Thyroid gland (tissue), 4 donors: ENCODE measurements at regions not wholly inside any gene's neighbourhood (a gene's known extent, or its start where the extent isn't known, plus 50 kb on each side); places are given as distances from the start of the nearest gene placed in this dataset.

Experiments used
- DNase-seq, 2 donors: peaks; one replicate each; pipeline ENCODE4 v3.0.0-alpha.2; 2019
- H3K27ac ChIP-seq, 3 donors: fragments of 200-600 bp; sonication (generic); 1 replicate in 2 of 3; 2 replicates in 1 of 3; pipeline ENCODE4 v1.5.1; 2016 to 2019; ENCODE audit warnings: mild to moderate bottlenecking in 1 of 3, moderate library complexity in 1 of 3
- H3K27me3 ChIP-seq: fragments of 200-600 bp; sonication (generic); one replicate; pipeline ENCODE4 v1.5.1; 2019
- H3K36me3 ChIP-seq, 2 donors: fragments of 200-600 bp; sonication (generic); one replicate each; pipeline ENCODE4 v1.5.1; 2016 to 2019
- H3K4me1 ChIP-seq, 2 donors: fragments of 200-600 bp; sonication (generic); one replicate each; pipeline ENCODE4 v1.5.1; 2017 to 2019
- H3K4me3 ChIP-seq, 3 donors: fragments of 200-600 bp; sonication (generic); replicated peaks in 1 of 3; 1 replicate in 2 of 3; 2 replicates in 1 of 3; pipeline ENCODE4 v1.5.1; 2016; ENCODE audit warnings: mild to moderate bottlenecking in 1 of 3
- H3K9me3 ChIP-seq: fragments of 200-600 bp; sonication (generic); one replicate; pipeline ENCODE4 v1.5.1; 2017
- POLR2A ChIP-seq, 2 donors: fragments of 450-650 bp; IDR thresholded peaks; one replicate each; pipeline ENCODE4 v1.6.1; 2017; ENCODE audit warnings: antibody characterized with exemption in 2 of 2, mild to moderate bottlenecking in 2 of 2, moderate library complexity in 1 of 2
- WGBS, 2 donors: methylation state at CpG; one replicate each; pipeline ENCODE4 v1.1.5; 2017; 5-methylcytosine and 5-hydroxymethylcytosine counted together
- intact Hi-C: fragments of 100-400 bp; cut with DNase I; formaldehyde crosslinking; loops from one replicate; pipeline ENCODE4 v1.15.1; 2023
- TF ChIP-seq, protein P1 (sequence below), 6 experiments: fragments of 200-600 bp in 3 of 6; fragments of 450-650 bp in 3 of 6; sonication (generic) in 3 of 6; IDR thresholded peaks; one replicate each; pipeline ENCODE4 v1.5.1; 2016 to 2019; ENCODE audit warnings: antibody characterized with exemption in 6 of 6, mild to moderate bottlenecking in 2 of 6, inconsistent platforms in 1 of 6, moderate library complexity in 1 of 6

DNA sequence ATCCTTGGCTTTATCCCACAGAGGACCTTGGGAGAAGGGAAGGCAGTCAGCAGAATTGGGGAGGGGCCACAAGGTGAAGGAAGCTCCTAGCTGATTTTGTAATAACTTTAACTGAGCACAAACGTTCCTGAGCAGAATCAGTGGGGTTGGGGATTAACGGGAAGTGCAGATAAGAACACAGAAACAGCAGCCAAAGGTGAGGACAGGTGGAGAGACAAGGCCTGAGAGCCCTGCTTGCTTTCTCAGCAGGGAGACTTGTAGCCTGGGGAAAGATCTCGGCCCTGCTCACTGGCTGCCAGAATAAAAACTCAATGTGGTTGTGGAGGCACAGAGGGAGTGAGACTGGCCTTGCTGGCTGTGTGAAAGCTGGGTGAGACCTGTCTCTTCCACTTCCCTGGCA, 265.2 kb upstream of the FAT3 start:
- intact Hi-C loops, result no loop called here
- H3K27me3 ChIP-seq, result no peaks in the 10 kb centered on the region
- no peak overlapping the region for H3K4me3 ChIP-seq
- H3K27ac ChIP-seq, result no peak overlapping the region
- no peak for TF ChIP-seq POLR2A (IDR thresholded peaks at IDR 0.05)
- TF ChIP-seq, protein P1, sequence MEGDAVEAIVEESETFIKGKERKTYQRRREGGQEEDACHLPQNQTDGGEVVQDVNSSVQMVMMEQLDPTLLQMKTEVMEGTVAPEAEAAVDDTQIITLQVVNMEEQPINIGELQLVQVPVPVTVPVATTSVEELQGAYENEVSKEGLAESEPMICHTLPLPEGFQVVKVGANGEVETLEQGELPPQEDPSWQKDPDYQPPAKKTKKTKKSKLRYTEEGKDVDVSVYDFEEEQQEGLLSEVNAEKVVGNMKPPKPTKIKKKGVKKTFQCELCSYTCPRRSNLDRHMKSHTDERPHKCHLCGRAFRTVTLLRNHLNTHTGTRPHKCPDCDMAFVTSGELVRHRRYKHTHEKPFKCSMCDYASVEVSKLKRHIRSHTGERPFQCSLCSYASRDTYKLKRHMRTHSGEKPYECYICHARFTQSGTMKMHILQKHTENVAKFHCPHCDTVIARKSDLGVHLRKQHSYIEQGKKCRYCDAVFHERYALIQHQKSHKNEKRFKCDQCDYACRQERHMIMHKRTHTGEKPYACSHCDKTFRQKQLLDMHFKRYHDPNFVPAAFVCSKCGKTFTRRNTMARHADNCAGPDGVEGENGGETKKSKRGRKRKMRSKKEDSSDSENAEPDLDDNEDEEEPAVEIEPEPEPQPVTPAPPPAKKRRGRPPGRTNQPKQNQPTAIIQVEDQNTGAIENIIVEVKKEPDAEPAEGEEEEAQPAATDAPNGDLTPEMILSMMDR (IDR thresholded peaks at IDR 0.05), result no peak
- no peaks in the 10 kb centered on the region for H3K36me3 ChIP-seq
- no peaks in the 10 kb centered on the region for H3K9me3 ChIP-seq
- no peaks in the 10 kb centered on the region for H3K4me1 ChIP-seq
- no peak for DNase-seq
- 48 to 58% methylated on average over 3 of the region's 3 CpGs for WGBS, 2 donors

DNA sequence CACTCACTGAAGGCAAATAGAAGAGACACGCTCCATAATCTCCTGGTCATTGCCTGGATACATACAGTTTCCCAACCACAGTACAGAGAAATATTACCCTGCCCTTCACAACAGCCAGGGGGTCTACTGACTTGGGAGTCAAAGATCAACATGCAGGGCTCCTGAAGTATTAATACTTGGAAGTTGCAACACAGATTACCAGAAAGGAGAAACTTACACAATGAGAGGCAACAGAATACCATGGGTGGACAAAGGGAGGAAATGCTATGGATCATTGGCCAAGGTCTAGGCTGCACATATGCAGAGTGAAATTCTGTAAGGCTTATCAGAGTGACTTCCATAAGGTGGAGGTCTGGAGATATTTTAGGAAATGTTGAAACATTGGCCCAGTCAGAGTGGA, 267.9 kb upstream of the FAT3 start:
- DNase-seq, result no peak
- 75 to 85% methylated on average over 1 of the region's 1 CpG for WGBS, 2 donors
- Histone ChIP-seq H3K4me1 (no peaks in the 10 kb centered on the region), H3K9me3 (no peaks in the 10 kb centered on the region), H3K27me3 (no peaks in the 10 kb centered on the region), H3K27ac (no peak overlapping the region), H3K36me3 (no peaks in the 10 kb centered on the region), H3K4me3 (no peak overlapping the region)
- intact Hi-C loops, result no loop called here
- no peak for TF ChIP-seq POLR2A (IDR thresholded peaks at IDR 0.05)
- TF ChIP-seq, protein P1 (IDR thresholded peaks at IDR 0.05), result no peak

DNA sequence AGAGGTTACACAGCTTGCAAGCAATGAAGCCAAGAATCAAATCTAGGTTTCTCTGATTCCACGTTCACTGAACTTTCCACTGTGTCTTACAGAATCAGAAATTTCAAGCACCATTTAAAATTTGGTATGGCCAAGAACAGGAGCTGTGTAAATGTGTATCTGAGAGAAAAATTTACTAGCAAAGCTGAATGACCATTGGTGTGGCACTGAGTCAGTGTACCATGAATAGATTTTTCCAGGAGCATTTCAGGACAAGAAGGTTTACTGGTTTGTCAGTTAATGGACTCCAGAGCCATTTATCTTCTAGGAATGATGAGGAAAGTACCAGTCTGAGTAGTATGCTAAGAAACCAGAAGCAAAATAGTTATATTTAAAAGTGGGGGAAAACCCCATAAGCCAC, 269.4 kb upstream of the FAT3 start:
- no peak overlapping the region for H3K4me3 ChIP-seq
- 83 to 89% methylated on average over 1 of the region's 1 CpG for WGBS, 2 donors
- no peaks in the 10 kb centered on the region for H3K4me1 ChIP-seq
- no peak for DNase-seq
- H3K36me3 ChIP-seq, result no peaks in the 10 kb centered on the region
- no peak for TF ChIP-seq POLR2A (IDR thresholded peaks at IDR 0.05)
- TF ChIP-seq, protein P1 (IDR thresholded peaks at IDR 0.05), result no peak
- no peak overlapping the region for H3K27ac ChIP-seq
- H3K9me3 ChIP-seq, result no peaks in the 10 kb centered on the region
- H3K27me3 ChIP-seq, result no peaks in the 10 kb centered on the region
- intact Hi-C loops, result no loop called here

DNA sequence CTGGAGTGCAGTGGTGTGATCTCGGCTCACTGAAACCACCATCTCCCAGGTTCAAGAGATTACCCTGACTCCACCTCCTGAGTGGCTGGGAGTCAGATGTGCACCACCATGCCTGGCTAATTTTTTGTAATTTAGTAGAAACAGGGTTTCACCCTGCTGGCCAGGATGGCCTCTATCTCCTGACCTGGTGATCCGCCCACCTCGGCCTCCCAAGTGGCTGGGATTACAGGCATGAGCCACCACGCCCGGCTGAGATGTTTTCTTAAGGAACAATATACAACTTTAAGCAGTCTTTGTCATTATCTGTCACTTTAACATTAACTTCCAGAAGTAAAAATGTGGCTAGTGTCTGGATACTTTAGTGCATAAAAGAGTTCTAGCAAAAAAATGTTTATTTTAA, 272.6 kb upstream of the FAT3 start:
- peaks cover 1 to 2% of the 10 kb centered on the region in 2 donors for H3K4me1 ChIP-seq
- no peak overlapping the region for H3K4me3 ChIP-seq
- no peaks in the 10 kb centered on the region for H3K9me3 ChIP-seq
- no peaks in the 10 kb centered on the region for H3K36me3 ChIP-seq
- TF ChIP-seq, protein P1 (IDR thresholded peaks at IDR 0.05), result no peak
- TF ChIP-seq POLR2A (IDR thresholded peaks at IDR 0.05), result no peak
- WGBS, 2 donors, result 90 to 95% methylated on average over 5 of the region's 5 CpGs
- DNase-seq, result no peak
- intact Hi-C loops, result no loop called here
- no peak overlapping the region for H3K27ac ChIP-seq
- no peaks in the 10 kb centered on the region for H3K27me3 ChIP-seq

DNA sequence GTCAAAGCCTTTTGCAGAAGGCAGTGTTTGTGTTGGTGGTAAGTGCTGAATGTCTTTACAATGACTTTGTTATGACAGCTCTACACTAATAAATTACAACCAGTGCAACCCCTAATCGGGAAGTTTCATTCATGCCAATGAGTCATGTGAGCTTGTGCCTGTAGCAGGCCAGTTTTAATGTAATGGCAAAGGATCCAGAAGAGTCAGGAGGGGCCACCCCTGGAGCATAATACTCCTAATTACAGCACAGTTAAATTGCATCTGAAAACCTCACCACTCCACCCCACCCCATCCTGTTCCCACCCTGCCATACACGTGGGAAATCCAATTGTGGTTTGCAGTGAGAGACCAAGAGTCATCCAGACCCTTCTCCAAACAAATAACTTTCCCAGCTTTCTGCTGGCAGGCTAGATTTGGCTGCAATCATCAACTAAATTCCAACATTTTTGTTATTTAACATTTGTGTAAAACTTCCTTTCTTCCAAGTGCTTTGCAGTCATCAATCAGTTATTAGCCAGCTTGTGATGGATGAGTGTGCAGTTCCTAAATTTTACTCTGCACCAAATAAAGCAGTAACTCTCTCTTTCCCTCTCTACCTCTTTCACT, 277.3 kb upstream of the FAT3 start:
- intact Hi-C loops, result no loop called here

More for the DNA sequence above, 277.3 kb upstream of the FAT3 start:
- TF ChIP-seq POLR2A (IDR thresholded peaks at IDR 0.05), result no peak
- TF ChIP-seq, protein P1 (IDR thresholded peaks at IDR 0.05), result no peak
- no peak overlapping the region for H3K4me3 ChIP-seq
- no peaks in the 10 kb centered on the region for H3K36me3 ChIP-seq
- no peaks in the 10 kb centered on the region for H3K9me3 ChIP-seq
- DNase-seq, result no peak
- 16% methylated on average over 2 of the region's 2 CpGs for WGBS, 2 donors
- H3K27me3 ChIP-seq, result no peaks in the 10 kb centered on the region
- no peak overlapping the region for H3K27ac ChIP-seq
- H3K4me1 ChIP-seq, result peaks cover 4 to 11% of the 10 kb centered on the region in 2 donors
